Activated CD4-positive, alpha-beta T cell treated with anti-CD3 and anti-CD28 coated beads for 4 hours (primary cell): ENCODE measurements at regions not wholly inside any gene's neighbourhood (a gene's known extent, or its start where the extent isn't known, plus 50 kb on each side); places are given as distances from the start of the nearest gene placed in this dataset.

Experiments used
- DNase-seq, 2 donors: peaks; one replicate each; pipeline ENCODE4 v3.0.0-alpha.2; 2020

DNA sequence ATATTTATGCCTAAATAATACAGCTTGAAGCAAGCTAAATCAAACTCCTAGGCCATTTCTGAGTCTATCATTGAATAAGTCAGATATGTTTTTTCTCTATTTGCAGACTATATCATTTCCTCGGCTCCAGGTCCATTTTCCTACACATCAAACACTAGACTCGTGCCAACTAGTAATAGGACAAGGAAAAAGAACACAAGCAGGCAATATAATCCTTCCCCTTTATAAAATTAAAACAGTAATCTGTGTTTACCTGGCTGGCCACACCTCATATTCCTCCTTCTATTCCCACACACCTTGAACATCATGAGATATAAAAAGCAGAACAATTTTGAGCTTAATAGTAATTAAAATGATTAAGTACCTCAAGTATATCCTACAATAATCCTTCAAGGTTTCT is 325.7 kb downstream of the TFEC start:
- no peak for DNase-seq

GRCh38 chr7:115701141-115701540 is 329.4 kb downstream of the TFEC start:
- DNase-seq: no peak

- no peak for DNase-seq
Observed at GRCh38 chr7:115694424-115694823, 336.1 kb downstream of the TFEC start.

- DNase-seq: no peak
Observed at GRCh38 chr7:115693779-115694178, 336.8 kb downstream of the TFEC start.

- DNase-seq: no peak
Observed at GRCh38 chr7:115689941-115690340, 340.6 kb downstream of the TFEC start.

DNA sequence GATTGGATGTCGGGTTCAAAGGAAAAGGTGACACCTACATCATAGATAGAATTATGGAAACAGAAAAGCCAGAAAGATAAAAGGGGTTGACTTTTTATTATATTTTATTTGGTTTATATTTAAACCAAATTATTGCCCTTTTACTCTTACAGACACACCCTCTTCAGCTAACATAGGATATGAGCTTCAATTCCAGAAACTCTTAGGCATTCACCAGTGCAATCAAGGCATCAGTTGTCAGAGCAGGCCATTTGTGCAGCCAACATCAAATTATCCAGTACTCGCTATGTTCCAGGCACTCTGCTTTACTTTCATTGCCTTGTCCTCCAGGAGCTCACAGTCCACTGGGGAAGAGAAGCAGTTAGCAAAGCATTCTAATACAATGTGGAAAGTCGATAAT is 347.5 kb downstream of the TFEC start:
- no peak for DNase-seq

- no peak for DNase-seq
Observed at GRCh38 chr7:115682507-115682906, 348.1 kb downstream of the TFEC start.

- DNase-seq: no peak
Observed at GRCh38 chr7:115680921-115681320, 349.6 kb downstream of the TFEC start.

GRCh38 chr7:115679976-115680375 is 350.6 kb downstream of the TFEC start:
- no peak for DNase-seq

GRCh38 chr7:115679423-115679822 is 351.1 kb downstream of the TFEC start:
- no peak for DNase-seq

- DNase-seq: no peak
Observed at GRCh38 chr7:115678086-115678982, 352.2 kb downstream of the TFEC start.

- no peak for DNase-seq
Observed at GRCh38 chr7:115676707-115677106, 353.9 kb downstream of the TFEC start.

DNA sequence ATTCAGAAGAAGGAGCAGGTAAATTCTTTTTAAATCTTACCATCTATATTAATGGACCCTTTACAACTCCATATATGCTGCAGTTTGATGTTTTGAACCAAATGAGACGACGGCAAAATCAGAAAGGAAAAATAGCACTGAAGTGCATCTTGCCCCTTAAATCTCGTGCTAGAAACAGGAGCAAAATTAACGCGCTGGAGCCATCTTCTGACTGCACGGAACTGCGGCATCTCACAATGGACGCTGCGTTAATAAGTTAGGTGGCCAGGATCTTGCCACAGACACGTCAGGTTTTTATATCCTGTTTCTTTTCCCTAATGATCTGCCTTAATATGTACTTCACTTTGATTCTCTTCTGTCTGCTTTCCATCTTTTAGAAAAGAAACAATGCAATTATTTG is 354.5 kb downstream of the TFEC start:
- DNase-seq: no peak

DNA sequence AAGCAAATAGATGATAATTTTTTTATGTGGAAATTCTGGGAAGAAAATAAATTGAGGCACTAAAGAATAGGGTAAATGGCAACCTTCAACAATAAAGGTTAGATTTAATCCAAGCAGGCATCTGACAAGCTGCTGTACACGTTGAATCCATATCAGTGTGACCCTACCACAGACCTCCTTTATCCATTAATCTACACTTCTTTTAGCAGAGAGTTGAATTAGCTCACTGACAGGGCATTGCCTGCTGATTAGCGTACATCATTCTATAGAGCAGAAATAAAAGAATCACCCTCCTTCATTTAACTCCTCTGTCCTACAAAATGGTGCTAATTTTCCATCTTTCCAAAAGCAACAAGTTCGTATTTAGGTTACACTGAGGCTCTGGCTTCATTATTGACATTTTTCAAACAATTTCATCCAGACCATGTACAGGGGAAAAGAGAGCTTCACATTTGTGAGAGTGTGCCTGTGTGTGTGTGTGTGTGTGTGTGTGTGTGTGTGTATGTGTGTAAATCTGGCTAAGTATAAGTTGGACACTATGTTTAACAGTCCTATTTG is 356.0 kb downstream of the TFEC start:
- no peak for DNase-seq

GRCh38 chr7:115672024-115672423 is 358.5 kb downstream of the TFEC start:
- no peak for DNase-seq

DNA sequence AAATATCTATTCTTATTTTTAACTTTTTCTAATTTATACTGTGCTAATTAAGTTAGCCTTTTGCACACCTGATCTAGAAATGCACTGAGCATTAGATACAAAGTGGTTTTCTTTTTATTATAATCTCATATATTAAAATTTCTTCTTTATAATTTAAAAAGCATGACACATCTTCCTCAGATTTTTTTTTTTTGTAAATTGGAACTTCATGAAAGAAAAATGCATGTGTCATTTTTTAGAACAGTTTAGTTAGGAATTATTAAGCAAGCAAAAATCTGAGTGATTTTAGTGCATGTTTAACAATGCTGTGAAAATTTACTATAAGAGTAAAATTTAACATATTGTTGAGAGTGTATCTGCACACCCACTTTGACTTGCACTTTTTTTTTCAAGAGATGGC is 367.9 kb downstream of the TFEC start:
- DNase-seq: no peak

- no peak for DNase-seq
Observed at GRCh38 chr7:115662120-115662519, 368.4 kb downstream of the TFEC start.

DNA sequence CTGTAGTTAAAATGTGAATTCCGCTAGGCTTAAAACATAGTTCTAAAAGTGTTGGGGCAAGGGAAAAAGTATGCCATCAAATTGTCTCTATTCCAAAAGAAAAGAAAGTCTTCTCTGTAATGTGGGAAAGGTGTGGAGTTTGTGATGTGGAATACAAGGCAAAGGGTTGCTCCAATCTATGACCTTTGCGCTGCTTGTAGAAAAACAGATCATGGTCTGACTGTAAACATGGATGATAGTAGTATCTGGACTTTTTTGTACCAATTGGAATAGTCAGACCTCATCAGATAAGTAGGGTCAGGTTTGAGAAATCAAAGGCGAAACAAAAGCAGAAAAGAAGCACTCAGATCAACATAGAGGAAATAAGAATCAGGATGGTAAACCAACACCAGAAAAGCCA is 372.3 kb downstream of the TFEC start:
- DNase-seq: no peak

- no peak for DNase-seq
Observed at GRCh38 chr7:115654384-115655214, 376.0 kb downstream of the TFEC start.

DNA sequence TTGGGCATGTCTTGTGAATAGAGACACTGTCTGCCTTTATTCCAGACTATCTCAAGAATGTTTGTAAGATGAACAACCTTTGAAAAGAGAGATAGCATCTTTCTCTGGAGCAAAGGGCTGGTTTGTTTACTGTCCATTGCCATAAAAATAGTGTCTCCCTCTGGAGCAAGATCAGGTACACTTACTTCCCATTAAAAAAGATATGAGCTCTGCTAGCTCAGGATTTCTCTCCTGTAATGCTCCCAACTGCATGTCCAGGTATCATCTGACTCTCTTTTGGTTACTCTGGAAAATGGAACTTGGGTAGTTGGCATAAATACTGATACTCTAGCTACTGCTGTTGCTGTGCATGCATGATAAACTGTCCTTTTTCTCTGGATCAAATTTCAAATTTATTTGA is 381.1 kb downstream of the TFEC start:
- DNase-seq: no peak

- DNase-seq: no peak
Observed at GRCh38 chr7:115647712-115648111, 382.9 kb downstream of the TFEC start.

GRCh38 chr7:115642194-115642593 is 388.4 kb downstream of the TFEC start:
- no peak for DNase-seq

GRCh38 chr7:115638853-115639252 is 391.7 kb downstream of the TFEC start:
- DNase-seq: no peak

DNA sequence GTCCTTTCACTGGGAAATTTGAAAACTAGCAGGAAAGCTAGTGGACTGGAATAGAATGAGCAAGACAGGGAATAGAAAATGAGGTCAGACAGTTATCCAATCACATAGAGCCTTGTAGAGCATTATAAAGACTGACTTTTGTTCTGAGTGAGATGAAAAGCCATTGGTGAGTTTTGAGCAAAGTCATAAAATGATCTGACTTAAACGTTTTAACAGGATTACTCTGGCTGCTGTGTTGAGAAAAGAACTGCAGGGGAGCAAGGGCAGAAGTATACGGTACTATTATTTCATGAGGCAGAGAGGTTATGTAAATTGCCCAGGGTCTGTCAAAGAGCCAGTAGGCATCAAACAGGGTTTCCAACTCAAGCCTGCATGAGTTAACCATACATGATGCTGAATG is 393.4 kb downstream of the TFEC start:
- no peak for DNase-seq
